ENCODE measurements at regions not wholly inside any gene's neighbourhood (a gene's known extent, or its start where the extent isn't known, plus 50 kb on each side); places are given as distances from the start of the nearest gene placed in this dataset.
"Not testable (repeated sequence)": the region's sequence is repeated elsewhere in the genome, so short reads cannot be mapped to it uniquely, and the experiment has no call there.

DNA sequence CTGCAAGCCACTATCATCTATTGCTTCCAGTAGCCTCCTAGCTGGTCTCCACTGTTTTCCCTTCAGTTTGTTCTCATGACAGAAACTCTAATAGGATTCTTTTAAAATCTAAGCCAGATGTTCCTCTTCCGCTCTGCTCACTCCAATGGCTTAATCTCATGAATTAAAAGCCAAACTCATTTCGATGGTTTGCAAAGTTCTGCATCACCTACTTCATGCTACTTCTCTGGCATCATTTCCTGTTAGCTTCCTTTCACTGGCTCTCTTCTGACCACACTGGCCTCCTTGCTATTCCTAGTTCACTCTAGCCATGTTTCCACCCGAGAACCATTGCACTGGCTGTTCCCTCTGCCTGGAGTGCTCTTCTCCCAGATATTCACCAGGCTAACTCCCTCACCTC, 102.0 kb upstream of the LSM6 start:
- no peak for DNase-seq (ENCODE audit: low read depth, low spot score)

DNA sequence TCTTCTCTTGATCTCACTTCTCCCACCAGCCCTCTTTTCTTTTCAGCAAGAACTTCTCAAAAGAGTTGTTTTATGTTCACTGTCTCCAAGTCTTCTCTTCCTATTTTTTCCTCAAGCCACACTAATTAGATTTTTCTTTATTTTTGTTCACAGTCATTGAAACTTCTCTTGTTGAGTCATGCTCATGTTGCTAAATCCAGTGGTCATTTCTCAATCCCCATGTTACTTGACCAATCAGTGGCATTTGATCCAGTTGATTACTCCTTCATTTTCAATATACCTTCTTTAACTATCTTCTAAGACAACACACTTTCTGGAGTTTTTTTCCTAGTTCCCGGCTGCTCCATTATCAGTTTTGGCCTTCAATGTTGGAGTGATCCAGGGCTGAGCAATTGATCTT, 103.1 kb upstream of the LSM6 start:
- no peak for DNase-seq (ENCODE audit: low read depth, low spot score)

DNA sequence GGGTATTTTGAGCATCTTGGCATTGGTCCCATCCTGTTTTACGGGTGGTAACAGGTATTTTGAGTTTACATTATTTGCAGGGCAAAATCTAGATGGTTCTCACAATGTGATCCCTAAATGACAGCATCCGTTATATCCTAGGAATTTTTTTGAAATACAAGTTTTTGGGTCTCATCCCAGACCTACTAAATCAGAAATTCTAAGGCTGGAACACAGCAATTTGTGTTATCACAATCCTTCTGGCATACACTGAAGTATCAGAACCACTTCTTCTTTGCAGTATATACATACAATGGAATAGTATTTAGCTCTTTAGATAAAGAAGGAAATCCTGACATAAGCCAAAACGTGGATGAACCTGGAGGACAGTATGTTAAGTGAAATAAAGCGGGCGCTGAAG, 104.1 kb upstream of the LSM6 start:
- DNase-seq (ENCODE audit: low read depth, low spot score), result no peak

DNA sequence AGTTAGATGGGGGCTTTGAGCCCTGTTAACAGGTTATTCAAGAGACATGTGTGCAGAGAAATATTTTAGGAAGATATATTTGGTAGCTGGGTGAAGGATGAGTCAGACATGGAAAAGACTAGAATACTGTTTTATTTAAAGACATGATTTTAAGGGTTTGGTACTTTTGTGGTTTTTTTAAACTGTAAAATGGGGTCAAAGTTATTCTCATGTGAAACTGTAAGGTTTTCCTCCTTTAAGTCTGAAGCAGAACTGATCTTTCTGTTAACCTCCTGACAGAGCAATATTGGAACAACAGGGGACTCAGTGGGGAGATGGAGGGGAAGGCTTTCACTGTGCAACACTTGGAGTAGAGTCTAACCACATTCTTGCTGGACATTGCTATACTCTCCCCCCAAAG, 112.4 kb upstream of the LSM6 start:
- DNase-seq (ENCODE audit: low read depth, low spot score), result no peak

DNA sequence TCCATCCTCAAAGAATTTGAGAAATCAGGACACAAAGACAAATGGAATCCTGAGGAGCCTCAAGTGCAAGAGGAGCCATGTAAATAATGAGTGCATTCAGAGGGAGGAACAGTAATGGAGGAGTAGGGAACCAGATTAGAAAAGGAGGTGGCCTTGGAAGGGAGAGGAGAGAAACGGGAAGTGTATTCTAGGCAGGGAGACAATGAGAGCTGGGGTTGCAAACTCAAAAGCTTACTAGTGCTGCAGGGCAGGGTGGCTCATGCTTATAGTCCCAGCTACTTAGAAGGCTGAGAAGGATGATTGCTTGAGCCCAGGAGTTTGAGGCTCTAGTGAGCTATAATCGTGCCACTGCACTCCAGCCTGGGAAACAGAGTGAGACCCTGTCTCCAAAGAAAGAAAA, 113.2 kb upstream of the LSM6 start:
- DNase-seq (ENCODE audit: low read depth, low spot score), result no peak

DNA sequence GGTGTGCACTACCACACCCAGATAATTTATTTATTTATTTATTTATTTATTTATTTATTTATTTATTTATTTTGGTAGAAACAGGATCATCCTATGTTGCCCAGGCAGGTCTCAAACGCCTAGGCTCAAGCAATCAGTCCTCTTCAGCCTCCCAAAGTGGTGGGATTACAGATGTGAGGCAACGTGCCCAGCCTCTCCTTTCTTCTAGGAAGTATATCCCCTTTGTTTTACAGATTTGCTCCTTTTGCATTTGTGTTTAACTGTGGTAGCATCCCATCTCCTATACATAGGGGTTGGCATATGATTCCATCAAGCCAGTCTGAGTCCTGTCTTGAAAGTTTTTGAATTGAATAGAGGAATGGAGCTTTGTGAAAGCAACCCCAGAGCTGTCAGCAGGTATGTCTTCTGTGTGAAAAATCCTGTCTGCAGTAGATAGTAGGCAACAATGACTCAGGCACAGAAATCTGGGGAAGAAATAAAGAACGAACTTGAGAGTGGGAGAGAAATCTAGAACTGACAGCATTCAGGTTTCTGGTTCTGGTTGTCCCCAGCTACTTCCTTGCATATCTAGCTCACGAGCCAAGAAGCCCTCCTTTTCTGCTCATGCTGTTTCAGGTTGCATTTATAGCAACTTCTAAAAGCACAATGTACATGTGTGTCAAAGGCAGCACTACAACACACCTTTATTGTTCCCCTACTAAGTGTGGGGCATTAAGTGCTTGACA, 113.7 kb upstream of the LSM6 start:
- DNase-seq (ENCODE audit: low read depth, low spot score), result no peak

DNA sequence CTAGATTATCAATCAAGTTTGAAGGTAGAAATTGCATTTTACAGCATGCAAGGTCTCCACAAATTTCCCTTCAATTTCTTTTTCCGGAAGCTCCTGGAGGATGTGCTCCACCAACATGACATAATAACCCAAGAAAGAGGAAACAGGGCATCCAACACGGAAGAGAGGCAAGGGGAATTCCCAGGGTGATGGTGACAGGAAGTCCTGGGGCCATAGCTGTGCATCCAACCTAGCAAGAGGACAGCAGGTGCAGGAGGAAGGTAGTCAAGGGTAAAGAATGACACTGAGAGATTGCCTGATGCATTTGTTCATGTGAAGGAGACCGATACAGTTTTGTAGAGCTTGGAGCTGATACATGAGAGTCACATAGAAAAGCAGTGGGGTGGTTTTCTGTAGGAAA, 115.7 kb upstream of the LSM6 start:
- DNase-seq (ENCODE audit: low read depth, low spot score), result no peak

DNA sequence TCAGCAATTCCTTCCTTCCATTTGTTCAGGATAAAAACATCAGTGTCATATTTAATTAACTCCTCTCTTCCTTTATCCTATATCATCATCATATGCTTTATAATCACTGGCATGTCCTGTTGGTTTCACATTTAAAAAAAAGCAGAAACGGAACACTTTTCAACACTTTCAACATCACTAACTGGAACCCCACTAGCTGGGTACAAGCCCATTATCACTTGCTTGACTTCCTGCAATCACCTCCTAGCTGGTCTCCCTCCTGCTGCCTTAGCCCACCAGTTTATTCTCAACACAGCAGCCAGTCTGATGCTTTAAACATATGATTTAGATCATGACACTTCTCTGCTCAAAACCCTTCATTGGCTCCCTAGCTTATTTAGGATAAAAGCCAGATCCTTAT, 116.4 kb upstream of the LSM6 start:
- DNase-seq (ENCODE audit: low read depth, low spot score), result no peak

DNA sequence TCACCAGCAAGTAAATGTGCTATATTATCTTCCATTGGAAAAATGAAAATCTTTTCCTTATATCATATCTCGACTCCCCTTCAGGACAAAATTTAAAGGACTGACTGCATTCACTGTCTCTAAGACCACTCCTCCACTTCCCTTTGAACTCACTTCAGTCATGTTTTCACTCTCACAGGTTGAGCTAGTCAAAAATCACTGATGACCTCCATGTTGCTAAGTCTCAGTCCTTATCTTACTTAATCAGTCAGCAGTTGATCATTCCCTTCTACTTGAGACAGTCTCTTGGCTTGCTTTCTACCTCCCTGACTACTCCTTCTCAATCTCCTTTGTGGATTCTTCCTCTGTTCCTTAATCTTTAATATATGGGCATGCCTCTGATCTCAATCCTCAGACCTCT, 117.0 kb upstream of the LSM6 start:
- DNase-seq (ENCODE audit: low read depth, low spot score), result no peak

DNA sequence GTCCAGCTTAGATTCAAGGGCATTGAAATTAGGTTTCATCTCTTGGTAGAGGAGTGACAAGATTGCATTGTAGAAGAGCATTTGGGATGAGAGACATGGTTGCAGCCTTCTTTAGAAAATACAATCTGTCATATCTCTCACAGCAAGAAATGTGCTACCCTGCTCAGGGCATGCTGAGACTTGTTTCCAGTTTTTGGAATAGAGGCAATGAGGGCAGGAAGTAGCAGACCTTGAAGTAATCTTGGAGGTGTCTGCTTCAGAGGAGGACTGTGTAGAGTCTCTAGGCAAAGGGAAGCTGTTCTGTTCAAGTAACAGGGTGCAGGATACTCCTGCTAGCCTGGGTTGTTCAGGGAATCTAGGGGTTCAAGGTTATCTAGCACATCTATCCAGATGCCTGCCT, 116.1 kb upstream of the ZNF827 start:
- no peak for DNase-seq (ENCODE audit: low read depth, low spot score)

DNA sequence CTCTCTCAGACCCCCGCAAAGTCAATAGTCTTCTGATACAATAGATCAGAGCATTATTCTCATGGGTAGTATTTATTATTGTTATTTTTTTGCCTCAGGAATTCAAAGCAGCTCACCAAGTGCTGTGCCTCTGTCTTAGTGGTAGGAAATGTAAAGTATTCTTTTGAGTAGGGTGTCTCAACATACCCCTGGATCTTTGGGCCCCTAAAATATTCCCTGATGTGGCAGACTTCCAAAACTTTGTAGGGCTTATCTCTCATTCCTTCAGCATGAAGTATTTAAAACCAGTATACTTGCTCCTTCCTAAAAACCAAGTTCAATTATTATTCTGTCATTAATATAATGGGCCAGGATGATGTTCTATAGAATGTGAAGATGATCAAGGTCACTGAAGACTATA, 115.3 kb upstream of the ZNF827 start:
- DNase-seq (ENCODE audit: low read depth, low spot score), result no peak

DNA sequence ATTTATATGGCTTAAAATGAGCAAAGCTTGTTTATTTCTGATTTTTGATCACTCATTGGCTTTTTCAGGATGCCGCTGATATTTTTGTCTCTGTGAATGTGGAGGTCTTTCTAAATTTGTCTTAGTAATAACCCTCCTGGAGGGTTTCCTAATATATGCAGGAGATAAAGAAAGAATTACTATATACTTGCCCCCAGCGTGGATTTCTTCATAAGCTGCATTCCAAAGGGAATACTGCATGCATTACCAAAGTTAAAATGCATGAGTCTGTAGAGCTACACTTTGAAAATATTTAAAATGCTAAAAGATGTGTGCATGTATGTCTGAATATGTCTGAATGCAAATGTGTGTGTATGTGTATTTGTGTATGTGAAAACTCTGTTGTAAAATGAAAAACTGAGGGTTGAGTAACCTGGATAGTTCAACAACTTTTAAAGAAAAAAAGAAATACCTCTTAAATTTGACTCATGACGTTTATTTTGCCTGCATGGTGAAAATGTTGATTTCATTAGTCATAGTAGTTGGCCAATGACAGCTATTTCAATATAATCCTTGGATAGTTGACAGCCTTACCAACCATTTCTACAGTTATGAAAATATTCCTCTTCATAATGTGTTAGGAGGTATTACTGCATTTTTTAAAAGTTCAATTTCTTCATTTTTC, 113.2 kb upstream of the ZNF827 start:
- no peak for DNase-seq (ENCODE audit: low read depth, low spot score)

DNA sequence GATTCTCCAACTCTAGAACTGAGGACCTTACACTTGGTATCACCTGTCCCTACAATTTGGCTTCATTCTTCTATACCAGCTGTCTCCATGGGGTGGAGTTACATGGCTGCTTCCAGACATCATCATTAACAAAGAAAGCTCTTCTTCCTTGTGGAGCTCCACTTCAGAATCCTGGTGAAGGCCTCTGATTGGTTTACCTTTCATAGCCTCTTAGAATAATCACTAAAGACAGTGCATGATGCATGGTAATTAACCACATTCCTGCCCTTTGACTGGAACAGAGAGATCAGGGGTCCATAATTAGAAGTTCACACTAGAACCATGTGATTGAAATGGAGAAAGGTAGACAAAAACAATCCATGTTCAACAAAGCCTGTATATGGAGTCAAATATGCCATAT, 112.6 kb upstream of the ZNF827 start:
- DNase-seq (ENCODE audit: low read depth, low spot score), result no peak

DNA sequence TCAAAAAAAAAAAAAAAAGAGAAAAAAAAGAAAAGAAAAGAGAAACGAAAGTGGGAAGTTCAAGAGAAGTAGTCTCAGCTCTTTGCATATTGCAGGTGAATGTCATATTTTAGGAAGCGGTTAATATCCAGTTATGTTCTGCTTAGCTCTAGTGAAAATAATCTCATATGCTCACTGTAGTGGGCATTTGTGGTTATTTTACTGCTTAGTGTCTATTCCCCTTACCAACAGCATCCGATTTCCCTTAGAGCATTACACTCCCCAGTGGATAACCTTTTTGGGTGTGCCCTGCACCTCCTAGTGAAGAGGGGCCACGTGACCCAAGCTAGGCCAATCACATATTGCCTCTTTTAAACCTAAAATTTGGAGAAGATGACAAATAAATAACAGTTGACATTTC, 111.2 kb upstream of the ZNF827 start:
- no peak for DNase-seq (ENCODE audit: low read depth, low spot score)

DNA sequence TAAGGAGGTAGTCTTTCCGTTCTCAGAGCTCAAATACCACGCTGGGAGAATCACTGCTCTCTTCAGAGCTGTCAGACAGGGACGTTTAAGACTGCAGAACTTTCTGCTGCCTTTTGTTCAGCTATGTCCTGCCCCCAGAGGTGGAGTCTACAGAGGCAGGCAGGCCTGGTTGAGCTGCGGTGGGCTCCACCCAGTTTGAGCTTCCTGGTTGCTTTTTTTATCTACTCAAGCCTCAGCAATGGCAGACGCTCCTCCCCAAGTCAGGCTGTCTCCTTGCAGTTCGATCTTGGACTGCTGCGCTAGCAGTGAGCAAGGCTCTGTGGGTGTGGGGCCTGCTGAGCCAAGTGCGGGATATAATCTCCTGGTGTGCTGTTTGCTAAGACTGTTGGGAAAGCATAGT, 109.1 kb upstream of the ZNF827 start:
- not testable (repeated sequence) for DNase-seq (ENCODE audit: low read depth, low spot score)

DNA sequence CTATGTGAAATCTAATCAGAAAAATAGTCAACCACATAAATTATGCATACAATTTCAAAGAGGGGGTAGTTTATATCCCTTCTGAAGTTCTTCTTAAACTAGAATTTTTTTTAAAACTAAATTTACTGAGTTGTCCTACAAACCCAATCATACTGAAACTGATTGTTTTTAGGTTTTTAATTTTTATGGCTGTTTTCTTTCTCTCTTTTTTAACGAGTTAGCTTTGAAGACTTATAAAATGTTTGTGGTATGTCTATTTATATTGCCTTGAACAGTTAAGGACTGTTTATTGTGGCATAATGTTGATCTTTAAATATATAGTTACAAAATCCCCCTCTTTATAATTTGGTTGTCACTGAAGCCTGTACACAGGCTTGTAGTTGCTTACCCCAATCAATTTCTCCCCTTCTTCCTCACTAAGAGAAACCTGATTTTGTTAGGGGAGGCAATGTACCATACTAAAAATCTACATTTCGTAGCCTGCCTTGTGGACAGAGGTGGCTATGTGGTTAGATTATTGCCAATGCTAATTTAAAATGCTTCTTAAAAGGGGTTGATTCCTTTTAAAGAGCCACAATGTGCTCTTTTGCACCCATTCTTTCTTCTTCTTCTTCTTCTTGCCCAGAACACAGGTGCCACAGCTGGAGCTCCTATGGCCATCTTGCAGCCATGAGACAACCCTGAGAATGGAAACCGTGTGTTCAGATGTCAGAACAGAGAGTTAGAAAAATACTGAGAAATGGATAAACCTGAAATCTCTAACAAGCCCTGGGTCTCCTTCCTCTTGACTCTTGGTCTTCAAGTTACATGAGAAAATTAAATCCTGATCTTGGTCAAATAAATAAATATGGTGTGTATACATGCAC, 102.7 kb upstream of the ZNF827 start:
- no peak for DNase-seq (ENCODE audit: low read depth, low spot score)

DNA sequence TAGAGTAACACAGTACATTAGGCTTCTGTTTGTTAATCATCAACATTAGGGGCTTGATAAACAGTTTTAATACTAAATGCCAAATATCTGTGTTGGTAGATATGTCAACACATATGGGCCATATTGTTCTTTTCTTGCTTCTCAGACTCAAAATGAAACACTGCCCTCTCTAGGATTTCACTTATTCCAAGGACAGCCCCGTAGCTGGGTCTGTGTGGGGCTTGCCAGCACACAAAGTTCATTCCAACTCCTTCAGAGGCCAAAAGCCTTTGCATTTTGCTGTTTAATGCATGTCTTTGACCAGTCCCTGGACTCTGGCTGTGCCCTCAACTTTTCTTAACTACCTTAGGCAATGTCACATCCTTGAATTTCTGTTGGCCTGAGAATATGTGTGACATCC, 102.0 kb upstream of the ZNF827 start:
- DNase-seq (ENCODE audit: low read depth, low spot score), result no peak

DNA sequence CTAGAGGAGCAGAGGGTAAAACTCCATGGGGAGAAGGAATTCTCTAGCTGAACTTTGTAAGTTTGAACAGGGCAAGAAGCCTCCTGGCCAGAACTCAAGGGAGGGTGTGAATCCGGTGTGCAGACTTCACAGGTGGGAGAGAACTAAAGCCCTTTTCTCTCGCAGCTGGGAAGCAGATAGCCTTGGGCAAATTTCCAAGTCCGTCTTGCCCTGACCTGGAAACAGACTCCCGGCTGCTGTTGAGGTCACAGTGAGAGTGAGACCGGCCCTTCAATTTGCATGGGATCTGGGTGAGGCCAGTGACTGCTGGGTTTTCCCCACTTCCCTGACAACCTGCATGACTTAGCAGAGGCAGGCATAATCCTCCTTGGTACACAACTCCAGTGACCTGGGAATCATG, 94.5 kb upstream of the ZNF827 start:
- DNase-seq (ENCODE audit: low read depth, low spot score), result no peak

DNA sequence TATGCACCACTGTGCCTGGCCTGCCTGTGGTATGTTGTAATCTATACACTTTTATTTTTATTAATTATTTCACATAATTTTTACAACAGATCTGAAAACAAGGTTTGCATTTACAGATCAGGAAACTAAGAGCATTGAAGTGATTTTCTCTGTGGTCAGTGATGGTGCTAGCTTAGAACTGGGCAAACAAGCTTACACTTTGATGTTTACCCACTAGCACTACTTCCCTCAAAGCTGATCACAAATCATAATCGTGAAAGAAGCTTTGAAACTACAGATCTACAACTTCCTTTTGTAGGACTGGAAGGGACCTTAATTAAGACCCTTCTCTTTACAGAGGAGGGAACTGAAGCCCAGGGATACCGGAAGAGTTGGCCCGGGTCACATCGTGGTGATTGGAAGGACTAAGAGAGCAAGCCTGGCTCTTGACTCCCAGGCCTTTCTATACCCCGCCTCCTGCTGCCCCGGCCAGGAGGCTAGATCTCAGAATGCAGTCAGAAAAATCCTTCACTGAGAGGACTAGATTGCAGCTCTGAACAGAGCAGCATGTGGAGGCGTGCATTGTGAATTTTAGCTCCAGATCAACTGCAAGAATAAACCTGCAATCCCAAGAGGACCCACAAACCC, 93.7 kb upstream of the ZNF827 start:
- no peak for DNase-seq (ENCODE audit: low read depth, low spot score)

DNA sequence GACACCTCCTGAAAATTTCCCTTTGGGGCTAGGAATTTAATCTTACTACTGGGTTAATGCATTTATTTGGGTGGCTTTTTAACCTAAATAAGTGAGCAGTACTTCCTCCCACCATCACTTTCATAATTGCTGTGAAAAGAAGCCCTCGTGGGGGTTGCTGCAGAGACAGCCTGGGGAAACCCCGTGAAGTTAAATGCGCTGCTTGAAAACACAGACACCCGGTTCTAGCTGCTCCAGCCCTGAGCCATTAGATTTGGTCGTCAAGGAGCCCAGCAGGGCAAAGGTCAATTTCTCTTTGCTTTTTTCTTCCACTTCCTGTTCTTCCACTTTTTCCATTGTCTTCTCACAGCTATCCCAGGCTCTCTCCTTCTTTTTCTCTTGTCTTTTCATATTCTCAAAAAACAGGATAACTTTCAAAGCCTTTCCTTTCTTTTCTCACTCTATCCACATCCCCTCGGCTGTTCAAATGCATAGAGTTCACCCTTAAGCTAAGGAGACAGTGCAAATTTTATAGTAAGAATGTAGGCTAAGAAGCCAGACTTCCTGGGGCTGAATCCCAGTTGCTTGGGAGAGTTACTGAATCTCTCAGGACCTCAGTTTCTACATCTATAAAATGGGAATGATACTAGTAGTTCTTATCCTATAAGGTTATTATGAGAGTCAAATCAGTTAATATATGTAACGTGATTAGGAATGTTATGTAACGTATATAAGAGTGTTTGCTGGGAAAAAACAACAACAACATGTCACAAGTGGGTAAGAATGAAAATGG, 91.5 kb upstream of the ZNF827 start:
- DNase-seq (ENCODE audit: low read depth, low spot score), result no peak

DNA sequence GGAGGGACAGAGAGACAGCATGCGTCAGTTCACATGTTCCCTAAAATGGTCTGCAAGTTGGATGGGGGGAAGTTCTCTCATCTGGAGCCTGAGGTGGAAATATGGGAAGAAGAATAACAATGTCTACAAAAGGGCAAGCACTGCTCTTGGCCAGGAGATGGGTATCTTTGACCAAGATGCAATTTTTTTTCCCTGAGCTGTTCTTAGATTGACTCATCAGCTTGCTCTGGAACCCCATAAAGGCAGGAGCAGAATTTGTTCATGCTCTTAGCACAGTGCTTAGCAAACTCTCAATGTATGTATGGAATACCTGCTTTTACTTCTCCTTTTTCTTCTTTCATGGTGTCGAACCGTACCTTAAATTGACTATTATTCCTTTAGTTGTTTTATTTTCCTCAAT, 90.5 kb upstream of the ZNF827 start:
- no peak for DNase-seq (ENCODE audit: low read depth, low spot score)

DNA sequence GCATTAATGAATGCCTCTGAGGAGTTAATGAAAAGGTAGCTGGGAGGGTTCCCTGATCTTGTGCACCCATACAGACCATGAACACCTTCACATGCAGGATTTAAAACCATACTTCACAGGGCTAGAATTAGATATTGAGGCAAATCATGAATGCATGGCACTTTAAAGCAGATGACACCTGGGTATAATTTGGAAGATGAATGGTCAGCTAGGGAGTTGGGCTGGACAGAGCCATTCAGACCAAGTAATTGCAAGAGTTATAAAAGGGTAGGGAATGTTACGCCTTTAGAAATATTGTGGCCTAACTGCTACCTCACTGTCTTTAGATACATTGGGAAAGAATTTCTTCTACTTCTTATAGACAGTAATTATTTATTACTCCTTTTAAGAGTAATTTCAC, 89.1 kb upstream of the ZNF827 start:
- DNase-seq (ENCODE audit: low read depth, low spot score), result no peak
